B cell (primary cell): ENCODE measurements at regions not wholly inside any gene's neighbourhood (a gene's known extent, or its start where the extent isn't known, plus 50 kb on each side); places are given as distances from the start of the nearest gene placed in this dataset.

ENCODE experiments used
- ATAC-seq: fragments of 200-7000 bp; cut with Tn5 transposase; one replicate; pipeline ENCODE4 v1.10.0; 2021; ENCODE audit warnings: low read depth, mild to moderate bottlenecking, moderate number of reproducible peaks, moderate library complexity
- CTCF ChIA-PET: fragments of 350-600 bp; sonication (Branson Sonifier 250); formaldehyde crosslinking; loops from one replicate; lab custom pipeline; 2021; ENCODE audit warnings: antibody characterized with exemption, inconsistent platforms; lab: Charles Lee
- POLR2A ChIA-PET: fragments of 350-600 bp; sonication (Branson Sonifier 250); formaldehyde crosslinking; loops from one replicate; lab custom pipeline; 2021; ENCODE audit warnings: antibody characterized with exemption; lab: Charles Lee
- DNase-seq: peaks from one replicate; pipeline ENCODE4 v3.0.0; 2013
- H2AFZ ChIP-seq: 2 replicates; pipeline ENCODE4 v1.6.1; 2012; ENCODE audit warnings: mild to moderate bottlenecking, low read depth, low read length; ENCODE audit not compliant: insufficient read depth, poor library complexity, severe bottlenecking
- H3K27ac ChIP-seq, 2 donors: 1 replicate in 1 of 2; 2 replicates in 1 of 2; pipeline ENCODE4 v1.5.1; 2012 to 2013; ENCODE audit warnings: low read length in 2 of 2, mild to moderate bottlenecking in 2 of 2, moderate library complexity in 1 of 2
- H3K27me3 ChIP-seq, 4 experiments: fragments of 200-600 bp in 1 of 4; sonication (generic) in 1 of 4; replicated peaks in 1 of 4; 1 replicate in 2 of 4; 2 replicates in 2 of 4; pipeline versions ENCODE4 v1.6.1 to v1.7.0; 2013 to 2016; ENCODE audit warnings: low read length in 3 of 4, mild to moderate bottlenecking in 2 of 4, mixed read lengths in 1 of 4, moderate library complexity in 1 of 4; ENCODE audit not compliant: insufficient read depth in 4 of 4, control insufficient read depth in 3 of 4; ENCODE audit errors: control extremely low read depth in 1 of 4
- H3K36me3 ChIP-seq, 2 experiments: replicated peaks in 1 of 2; 1 replicate in 1 of 2; 2 replicates in 1 of 2; pipeline versions ENCODE4 v1.6.1 to v1.7.1; 2013; ENCODE audit warnings: low read length in 1 of 2; ENCODE audit not compliant: insufficient read depth in 2 of 2, control insufficient read depth in 1 of 2; ENCODE audit errors: control extremely low read depth in 1 of 2, extremely low read depth in 1 of 2
- H3K4me1 ChIP-seq, 2 donors: fragments of 200-600 bp in 1 of 2; sonication (generic) in 1 of 2; 1 replicate in 1 of 2; 2 replicates in 1 of 2; pipeline versions ENCODE4 v1.5.1 to v1.6.1; 2013 to 2017; ENCODE audit warnings: low read length in 2 of 2; ENCODE audit not compliant: control insufficient read depth in 2 of 2, insufficient read depth in 2 of 2
- H3K4me2 ChIP-seq: replicated peaks from 2 replicates; pipeline ENCODE3; 2012; ENCODE audit warnings: mild to moderate bottlenecking, low read depth, low read length; ENCODE audit not compliant: poor library complexity, severe bottlenecking
- H3K4me3 ChIP-seq, 5 experiments: fragments of 200-600 bp in 1 of 5; sonication (generic) in 1 of 5; 1 replicate in 3 of 5; 2 replicates in 2 of 5; pipeline versions ENCODE4 v1.5.1 to v1.7.0; 2011 to 2016; ENCODE audit warnings: low read length in 4 of 5, mild to moderate bottlenecking in 4 of 5, low read depth in 2 of 5, control low read depth in 1 of 5, moderate library complexity in 1 of 5; ENCODE audit not compliant: insufficient read depth in 1 of 5; ENCODE audit errors: control extremely low read depth in 1 of 5, extremely low read depth in 1 of 5
- H3K79me2 ChIP-seq: fragments of 200-600 bp; sonication (generic); one replicate; pipeline ENCODE4 v1.6.0; 2016; ENCODE audit warnings: low read length; ENCODE audit not compliant: control insufficient read depth, insufficient read depth
- H3K9ac ChIP-seq: fragments of 200-600 bp; sonication (generic); 2 replicates; pipeline ENCODE4 v1.6.1; 2017; ENCODE audit warnings: mild to moderate bottlenecking, low read length, moderate library complexity
- H3K9me3 ChIP-seq, 3 donors: one replicate each; pipeline versions ENCODE4 v1.6.1 to v1.7.1; 2013; ENCODE audit warnings: low read length in 2 of 3; ENCODE audit not compliant: control insufficient read depth in 2 of 3, insufficient read depth in 1 of 3; ENCODE audit errors: control extremely low read depth in 1 of 3
- H4K20me1 ChIP-seq: 2 replicates; pipeline ENCODE4 v1.6.0; 2012; ENCODE audit warnings: mild to moderate bottlenecking, low read length; ENCODE audit not compliant: insufficient read depth, control insufficient read depth, poor library complexity, severe bottlenecking
- H3K27ac Mint-ChIP-seq: one replicate; pipeline ENCODE4 v1.8.0; 2021; ENCODE audit warnings: mixed read lengths
- H3K27me3 Mint-ChIP-seq: one replicate; pipeline ENCODE4 v1.8.0; 2021; ENCODE audit warnings: mixed read lengths
- H3K4me1 Mint-ChIP-seq: one replicate; pipeline ENCODE4 v1.8.0; 2021; ENCODE audit warnings: mixed read lengths
- H3K4me3 Mint-ChIP-seq: one replicate; pipeline ENCODE4 v1.8.0; 2021; ENCODE audit warnings: mixed read lengths
- H3K9me3 Mint-ChIP-seq: one replicate; pipeline ENCODE4 v1.8.0; 2022; ENCODE audit warnings: mixed read lengths; ENCODE audit not compliant: insufficient read depth
- EZH2 ChIP-seq: IDR thresholded peaks from 2 replicates; pipeline ENCODE4 v1.6.1; 2012; ENCODE audit warnings: borderline replicate concordance, low read depth, mild to moderate bottlenecking, moderate library complexity, low read length; ENCODE audit not compliant: insufficient read depth, poor library complexity, severe bottlenecking
- WGBS: methylation state at CpG from one replicate; pipeline ENCODE4 v1.1.5; 2013; ENCODE audit warnings: missing lambda C conversion rate; ENCODE audit not compliant: insufficient coverage; 5-methylcytosine and 5-hydroxymethylcytosine counted together
- intact Hi-C: fragments of 100-400 bp; cut with micrococcal nuclease; formaldehyde crosslinking; loops from one replicate; pipeline ENCODE4 v1.10.0; 2022
- TF ChIP-seq, protein P1 (sequence below): fragments of 200-600 bp; IDR thresholded peaks from one replicate; pipeline ENCODE4 v1.8.0; 2022; ENCODE audit warnings: antibody characterized with exemption, mild to moderate bottlenecking

DNA sequence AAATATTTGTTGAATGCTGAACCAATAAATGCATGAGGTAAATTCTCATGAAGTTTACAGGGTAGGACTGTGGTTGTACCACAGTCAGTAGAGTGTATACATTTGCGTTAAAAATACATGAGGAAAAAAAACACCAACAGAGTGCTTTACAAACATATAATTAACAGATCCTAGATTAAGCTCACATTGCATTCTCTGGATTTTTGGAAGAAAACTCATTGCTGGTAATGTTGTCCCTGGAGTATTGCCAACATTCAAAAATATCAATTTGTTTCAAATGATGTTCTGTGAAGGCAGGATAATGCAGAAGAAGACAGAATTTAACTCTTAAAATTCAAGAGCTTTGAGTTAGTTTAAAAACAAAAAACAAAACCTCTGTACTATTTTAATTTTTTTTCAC, 95.5 kb downstream of the MBL2 start:
- Mint-ChIP-seq H3K9me3 (no peaks in the 10 kb centered on the region), H3K27me3 (no peaks in the 10 kb centered on the region), H3K4me3 (no peak overlapping the region), H3K4me1 (no peaks in the 10 kb centered on the region), H3K27ac (no peak overlapping the region)
- ATAC-seq (no peak), DNase-seq (no peak)
- no peak overlapping the region for H3K9ac ChIP-seq
- no peak overlapping the region for H3K4me3 ChIP-seq
- no peaks in the 10 kb centered on the region for H3K36me3 ChIP-seq
- POLR2A ChIA-PET, result no interaction called here
- no peaks in the 10 kb centered on the region for H3K27me3 ChIP-seq
- no peak overlapping the region for H2AFZ ChIP-seq
- no peak overlapping the region for H3K4me2 ChIP-seq
- H3K4me1 ChIP-seq, result no peaks in the 10 kb centered on the region
- TF ChIP-seq, protein P1, sequence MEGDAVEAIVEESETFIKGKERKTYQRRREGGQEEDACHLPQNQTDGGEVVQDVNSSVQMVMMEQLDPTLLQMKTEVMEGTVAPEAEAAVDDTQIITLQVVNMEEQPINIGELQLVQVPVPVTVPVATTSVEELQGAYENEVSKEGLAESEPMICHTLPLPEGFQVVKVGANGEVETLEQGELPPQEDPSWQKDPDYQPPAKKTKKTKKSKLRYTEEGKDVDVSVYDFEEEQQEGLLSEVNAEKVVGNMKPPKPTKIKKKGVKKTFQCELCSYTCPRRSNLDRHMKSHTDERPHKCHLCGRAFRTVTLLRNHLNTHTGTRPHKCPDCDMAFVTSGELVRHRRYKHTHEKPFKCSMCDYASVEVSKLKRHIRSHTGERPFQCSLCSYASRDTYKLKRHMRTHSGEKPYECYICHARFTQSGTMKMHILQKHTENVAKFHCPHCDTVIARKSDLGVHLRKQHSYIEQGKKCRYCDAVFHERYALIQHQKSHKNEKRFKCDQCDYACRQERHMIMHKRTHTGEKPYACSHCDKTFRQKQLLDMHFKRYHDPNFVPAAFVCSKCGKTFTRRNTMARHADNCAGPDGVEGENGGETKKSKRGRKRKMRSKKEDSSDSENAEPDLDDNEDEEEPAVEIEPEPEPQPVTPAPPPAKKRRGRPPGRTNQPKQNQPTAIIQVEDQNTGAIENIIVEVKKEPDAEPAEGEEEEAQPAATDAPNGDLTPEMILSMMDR, result no peak
- no peak for TF ChIP-seq EZH2
- WGBS, result no CpG with 5 or more reads among the region's 1 CpG
- H3K79me2 ChIP-seq, result no peaks in the 10 kb centered on the region
- intact Hi-C loops, result no loop called here
- no peak overlapping the region for H3K27ac ChIP-seq
- H3K9me3 ChIP-seq, result no peaks in the 10 kb centered on the region
- CTCF ChIA-PET, result no interaction called here
- no peaks in the 10 kb centered on the region for H4K20me1 ChIP-seq

DNA sequence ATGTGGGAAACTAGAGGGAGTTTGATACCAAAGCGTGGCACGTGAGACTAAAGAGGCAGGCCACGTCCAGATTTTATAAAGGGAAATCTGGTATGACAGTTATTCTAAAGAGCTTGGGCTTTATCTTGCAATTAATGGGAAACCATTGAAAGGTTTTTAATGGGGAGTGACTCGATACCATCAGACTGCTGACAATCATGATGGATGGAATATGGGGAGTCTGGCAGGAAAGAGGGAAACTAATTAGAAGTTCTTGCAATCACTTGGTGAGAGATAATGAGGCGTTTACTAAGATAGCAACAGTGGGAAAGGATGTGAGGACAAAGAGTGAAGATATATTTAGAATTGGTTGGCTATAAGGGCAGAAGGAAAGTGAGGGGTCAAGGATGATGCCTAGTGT, 94.0 kb downstream of the MBL2 start:
- Histone ChIP-seq H3K4me3 (no peak overlapping the region), H4K20me1 (no peaks in the 10 kb centered on the region), H3K4me2 (no peak overlapping the region), H3K27me3 (no peaks in the 10 kb centered on the region), H3K9ac (no peak overlapping the region), H2AFZ (no peak overlapping the region), H3K27ac (no peak overlapping the region), H3K4me1 (no peaks in the 10 kb centered on the region), H3K36me3 (no peaks in the 10 kb centered on the region), H3K9me3 (no peaks in the 10 kb centered on the region), H3K79me2 (no peaks in the 10 kb centered on the region)
- no peaks in the 10 kb centered on the region for H3K9me3 Mint-ChIP-seq
- TF ChIP-seq, protein P1, result no peak
- TF ChIP-seq EZH2, result no peak
- H3K27me3 Mint-ChIP-seq, result no peaks in the 10 kb centered on the region
- ChIA-PET CTCF (no interaction called here), POLR2A (no interaction called here)
- WGBS, result 89% methylated on average over 5 of the region's 5 CpGs
- DNase-seq (no peak), ATAC-seq (no peak)
- no peak overlapping the region for H3K4me3 Mint-ChIP-seq
- no peaks in the 10 kb centered on the region for H3K4me1 Mint-ChIP-seq
- intact Hi-C loops, result no loop called here
- H3K27ac Mint-ChIP-seq, result no peak overlapping the region
